Femur (tissue), 1 donor: ENCODE measurements at regions not wholly inside any gene's neighbourhood (a gene's known extent, or its start where the extent isn't known, plus 50 kb on each side); places are given as distances from the start of the nearest gene placed in this dataset.
A peak's percentile ranks its signal among the peaks of the same experiment; 100 is the strongest.
"Not testable (repeated sequence)": the region's sequence is repeated elsewhere in the genome, so short reads cannot be mapped to it uniquely, and the experiment has no call there.

Source experiments
- DNase-seq: peaks from one replicate; pipeline ENCODE4 v3.0.0-alpha.2; 2017

DNA sequence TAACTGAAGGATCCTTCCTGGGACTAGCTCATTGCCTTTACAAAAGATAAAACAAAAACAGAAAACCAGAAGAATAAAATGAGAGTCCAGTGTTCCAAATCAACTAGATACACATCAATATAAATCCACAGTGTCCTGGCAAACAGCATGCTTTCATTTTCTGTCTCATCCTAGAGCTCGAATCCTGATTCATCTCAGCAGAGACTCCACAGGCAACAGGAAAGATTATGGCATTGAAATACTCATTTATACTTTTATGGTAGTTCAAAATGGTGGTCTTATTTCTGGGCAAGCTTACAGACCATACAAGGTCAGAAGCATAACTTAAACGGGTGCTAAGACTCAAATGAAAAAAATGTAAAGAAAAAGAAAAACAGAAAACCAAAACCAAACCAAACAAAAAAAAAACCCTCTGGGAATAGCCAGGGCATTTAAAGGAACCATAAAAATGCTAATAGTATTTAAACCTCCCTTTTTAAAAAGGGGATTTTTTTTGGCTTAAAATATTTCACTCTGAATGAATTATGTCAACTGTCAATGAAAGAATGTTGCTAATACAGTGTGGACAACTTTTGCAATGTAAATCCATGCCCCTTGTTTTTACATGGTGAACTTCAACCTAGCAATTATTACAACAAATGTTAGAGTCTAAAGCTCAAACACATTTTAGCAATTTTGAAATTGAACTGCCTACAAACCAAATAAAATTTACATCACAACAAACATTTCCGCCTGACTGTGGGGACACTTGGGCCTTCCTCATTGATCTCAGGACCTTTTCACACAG, 57.9 kb downstream of the GPR101 start:
- no peak for DNase-seq

GRCh38 chrX:136967966-136968365, 65.8 kb downstream of the GPR101 start:
- DNase-seq, result no peak

GRCh38 chrX:136963973-136964372, 69.8 kb downstream of the GPR101 start:
- no peak for DNase-seq

DNA sequence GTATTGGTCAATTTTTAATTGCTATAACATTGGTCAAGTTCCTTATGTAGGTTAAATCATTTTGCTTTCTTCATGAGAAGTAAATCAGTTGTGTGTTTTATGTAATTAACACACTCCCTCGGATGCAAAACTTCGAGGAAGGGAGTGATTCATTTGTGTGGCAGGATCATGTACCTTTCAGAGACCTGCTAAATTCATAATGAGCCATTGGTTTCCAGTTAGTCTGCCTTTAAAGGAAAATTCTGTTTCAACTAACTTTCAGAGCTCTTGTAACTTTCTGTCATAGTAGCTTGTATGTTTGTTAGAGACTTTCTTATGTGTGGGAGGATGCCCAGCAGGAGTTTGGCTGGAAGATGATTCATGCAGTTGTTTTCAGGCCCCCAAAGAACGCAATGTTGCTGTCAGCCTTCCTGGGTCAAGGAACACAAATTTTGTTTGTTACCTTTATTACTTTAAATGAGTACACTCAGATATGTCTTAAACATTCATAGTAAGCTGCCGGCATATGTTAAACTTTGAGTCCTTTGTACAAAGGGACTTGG, 72.1 kb downstream of the GPR101 start:
- DNase-seq, result no peak

- DNase-seq, result no peak
These were observed 74.4 kb upstream of the RBMX start for GRCh38 chrX:136954930-136955329.

- DNase-seq, result peak; percentile 41
These were observed 73.6 kb upstream of the RBMX start for GRCh38 chrX:136953867-136954787.

- DNase-seq, result no peak
These were observed 69.7 kb upstream of the RBMX start for GRCh38 chrX:136950211-136950610.

- no peak for DNase-seq
These were observed 61.1 kb upstream of the RBMX start for GRCh38 chrX:136941396-136942337.

DNA sequence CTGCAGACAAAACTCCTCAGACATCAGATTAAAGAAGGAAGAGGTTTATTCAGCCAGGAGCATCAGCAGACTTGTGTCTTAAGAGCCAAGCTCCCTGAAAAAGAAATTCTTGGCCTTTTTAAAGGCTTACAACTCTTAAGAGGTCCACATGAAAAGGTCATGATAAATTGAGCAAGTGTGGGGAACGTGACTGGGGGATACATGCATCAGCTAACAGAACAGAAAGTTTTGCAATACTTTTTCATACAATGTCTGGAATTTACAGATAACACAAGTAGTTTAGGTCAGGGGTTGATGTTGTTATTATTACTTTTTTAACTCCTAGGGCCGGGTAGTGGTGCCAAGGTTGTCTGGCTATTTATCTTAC, 55.6 kb upstream of the RBMX start:
- DNase-seq, result no peak

DNA sequence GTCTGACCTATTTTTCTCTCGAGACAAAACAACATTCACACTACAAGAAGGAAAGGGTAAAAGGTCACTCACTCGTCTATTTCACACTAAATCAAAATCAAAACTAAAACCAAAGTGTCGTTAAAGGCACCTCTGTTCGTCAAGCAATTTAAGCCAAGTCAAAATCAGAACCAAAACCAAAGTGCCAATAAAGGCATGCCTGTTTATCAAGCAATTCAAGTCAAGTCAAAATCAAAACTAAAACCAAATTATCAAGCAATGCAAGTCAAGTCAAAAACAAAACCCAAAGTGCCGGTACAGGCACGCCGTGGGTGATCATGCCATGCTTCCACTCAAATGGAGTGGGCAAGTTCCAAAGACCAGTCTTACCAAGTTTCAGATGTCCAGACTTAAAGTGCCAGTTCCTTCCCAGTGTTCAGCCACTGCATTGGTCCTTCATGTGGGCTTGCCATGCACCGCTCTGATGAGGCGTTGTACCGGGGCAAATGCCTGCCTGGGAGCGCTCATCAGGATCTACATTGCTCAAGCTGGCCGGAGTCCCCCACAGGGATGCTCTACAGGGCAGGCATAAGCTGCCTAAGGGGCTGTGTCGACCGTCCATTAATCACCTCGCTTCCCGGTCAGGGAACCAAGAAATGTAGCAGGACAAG, 55.1 kb upstream of the RBMX start:
- DNase-seq, result not testable (repeated sequence)

DNA sequence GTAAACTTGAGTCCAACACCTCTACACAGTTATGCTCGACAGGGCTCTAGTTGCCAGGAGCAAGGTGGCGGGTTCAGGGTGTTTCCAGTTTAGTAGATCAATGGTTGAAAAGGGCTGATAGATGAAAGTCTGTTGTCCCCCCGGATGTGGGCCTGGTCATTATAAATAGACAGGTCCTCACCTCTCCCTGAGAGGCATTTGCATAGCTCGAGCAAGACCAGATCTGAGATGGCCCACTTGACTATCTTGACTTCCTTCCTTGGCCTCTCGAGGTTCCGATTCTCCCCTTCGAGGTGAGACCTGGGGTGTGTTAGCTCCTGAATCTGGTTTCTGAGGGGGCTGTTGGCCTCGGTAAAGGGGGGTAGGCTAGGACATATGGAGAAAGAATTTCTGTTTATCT, 54.1 kb upstream of the RBMX start:
- DNase-seq, result not testable (repeated sequence)

DNA sequence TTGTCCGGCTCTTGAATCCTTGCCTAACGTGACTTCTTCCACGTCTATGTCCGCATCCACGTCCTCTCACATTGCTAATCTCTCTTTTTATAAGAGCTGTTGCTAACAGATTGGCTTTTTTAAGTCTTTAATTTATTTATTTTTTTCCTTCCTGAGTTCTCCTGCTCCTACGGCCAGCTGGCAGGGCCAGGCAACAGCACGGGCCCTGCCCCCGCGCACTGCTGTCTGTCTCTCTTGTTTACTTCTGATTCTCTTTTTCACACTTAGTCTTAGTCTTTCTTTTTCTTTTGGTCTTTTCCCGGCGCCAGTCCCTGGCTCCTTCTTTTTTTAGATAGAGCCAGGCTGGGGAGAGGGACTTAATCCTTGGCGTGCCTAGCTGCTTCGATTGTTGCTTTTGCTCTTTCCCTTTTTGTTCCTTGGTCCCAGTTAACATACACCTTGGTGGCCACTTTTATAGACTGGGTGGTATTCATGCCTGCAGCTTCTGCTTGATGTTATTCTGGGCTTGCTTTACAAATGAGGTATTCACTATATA, 53.2 kb upstream of the RBMX start:
- DNase-seq, result no peak

DNA sequence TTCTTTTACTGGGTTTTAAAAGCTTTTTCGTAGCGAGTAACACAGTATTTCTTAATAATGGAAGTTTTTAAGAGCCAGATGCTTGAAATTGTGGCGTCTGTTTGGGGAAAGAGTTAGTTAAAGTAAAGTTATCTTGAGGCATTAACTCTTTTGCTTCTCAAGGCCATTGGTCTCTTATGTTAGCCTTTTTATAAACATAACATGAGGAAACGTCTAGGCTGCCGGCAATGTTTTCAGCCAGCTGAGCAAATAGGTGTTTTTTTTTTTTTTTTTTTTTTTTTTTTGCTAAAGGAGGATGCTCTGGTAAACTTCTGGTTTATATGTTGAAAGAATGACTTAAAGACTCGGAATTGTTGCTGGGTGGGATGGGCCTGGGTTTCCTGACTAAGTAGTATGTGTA, 51.1 kb upstream of the RBMX start:
- DNase-seq, result no peak
